NCI-H526 (cell line): ENCODE measurements at regions not wholly inside any gene's neighbourhood (a gene's known extent, or its start where the extent isn't known, plus 50 kb on each side); places are given as distances from the start of the nearest gene placed in this dataset.

Experiments
- DNase-seq, 2 experiments: peaks; one replicate each; lab custom pipeline; 2025; lab: John Stamatoyannopoulos, UW

DNA sequence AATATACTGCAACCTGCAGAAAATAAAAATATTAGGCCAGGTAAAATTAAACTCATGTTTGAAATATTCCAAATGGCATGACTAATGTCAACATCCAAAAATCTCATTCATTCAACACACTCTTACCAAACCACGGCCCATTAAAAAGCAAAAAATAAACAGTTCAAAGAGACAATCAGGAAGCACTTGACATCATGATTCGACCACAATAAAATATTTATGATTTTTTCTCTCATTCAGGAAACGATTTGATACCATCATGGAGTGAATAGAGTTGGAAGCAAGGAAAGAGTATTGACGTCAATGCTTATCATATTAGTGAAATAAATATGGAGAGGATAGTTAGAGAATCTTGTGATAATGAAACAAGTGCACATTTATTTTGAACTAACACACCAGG lies 354.1 kb downstream of the KCNJ2 start:
- no peak for DNase-seq

DNA sequence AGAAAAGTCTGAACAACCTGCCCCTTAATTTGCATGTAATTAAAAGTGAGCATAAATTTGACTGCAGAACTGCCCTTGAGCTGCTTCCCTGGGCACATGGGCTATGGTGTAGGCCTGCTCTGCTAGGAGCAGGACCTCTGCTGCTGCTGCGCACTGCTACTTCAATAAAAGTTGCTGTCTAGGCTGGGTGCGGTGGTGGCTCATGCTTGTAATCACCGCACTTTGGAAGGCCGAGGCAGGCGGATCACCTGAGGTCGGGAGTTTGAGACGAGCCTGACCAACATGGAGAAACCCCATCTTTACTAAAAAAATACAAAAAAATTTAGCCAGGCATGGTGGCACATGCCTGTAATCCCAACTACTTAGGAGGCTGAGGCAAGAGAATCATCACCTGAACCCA lies 355.7 kb downstream of the KCNJ2 start:
- DNase-seq = peak in 1 of 2 experiments; percentile 12

DNA sequence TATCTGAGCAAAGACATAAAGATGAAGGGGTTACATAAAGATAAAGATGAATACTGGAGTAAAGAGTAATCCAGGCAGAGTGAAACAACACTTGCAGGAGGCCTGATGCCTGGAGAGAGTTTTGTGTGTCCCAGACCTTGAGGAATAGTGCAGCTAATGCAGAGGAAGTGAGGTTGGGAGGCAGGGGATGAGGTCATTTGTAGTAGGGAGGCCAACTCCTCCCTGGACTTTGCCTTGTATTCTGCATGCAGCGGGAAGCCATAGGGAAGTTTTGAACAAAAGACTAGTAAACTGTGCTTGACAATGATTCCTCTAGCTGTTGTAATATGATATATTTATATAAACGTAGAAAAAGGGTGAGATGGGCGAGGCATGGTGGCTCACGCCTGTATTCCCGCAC lies 356.6 kb downstream of the KCNJ2 start:
- no peak for DNase-seq

DNA sequence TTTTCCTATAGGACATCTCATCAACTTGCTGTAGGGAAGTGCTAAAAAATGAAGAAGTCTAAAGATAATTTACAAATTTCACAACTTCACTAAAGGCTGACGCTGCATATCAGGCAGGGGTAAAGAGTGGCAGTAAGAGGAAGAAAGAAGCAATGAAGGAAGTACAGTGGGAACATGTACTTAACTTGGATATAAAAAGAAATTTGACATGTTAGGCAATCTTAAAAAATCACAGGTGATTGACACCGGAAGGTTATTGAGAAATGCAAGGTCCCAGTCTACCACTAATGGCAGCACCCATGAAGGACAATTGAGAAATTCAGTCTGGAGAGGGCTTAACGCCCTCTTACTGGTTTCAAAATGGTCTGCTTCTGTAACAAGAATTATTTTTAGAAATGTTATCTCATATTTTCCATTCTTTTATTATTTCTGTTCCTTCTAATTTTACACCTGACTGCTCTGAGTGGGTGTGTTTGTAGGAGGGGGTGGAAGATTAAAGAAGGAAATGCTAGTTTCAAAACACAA lies 358.1 kb downstream of the KCNJ2 start:
- DNase-seq = no peak

DNA sequence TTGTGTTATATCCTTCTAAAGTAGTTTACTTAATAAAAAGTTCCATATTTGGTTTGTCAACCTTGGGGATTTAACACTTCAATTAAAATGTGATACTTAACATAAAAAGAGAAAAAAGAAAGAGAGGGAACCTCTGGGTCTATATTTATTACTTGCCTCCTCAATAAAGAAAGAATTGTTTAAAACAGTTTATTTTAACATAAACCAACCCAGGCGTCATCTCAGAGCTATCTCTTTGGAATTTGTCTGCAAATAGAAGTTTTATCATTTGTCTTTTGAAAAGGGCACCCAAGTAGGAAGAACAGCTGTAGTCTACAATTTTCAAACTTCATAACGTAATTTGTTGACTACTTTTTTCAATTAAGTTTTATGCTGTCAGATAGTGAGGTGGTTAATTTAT lies 364.1 kb downstream of the KCNJ2 start:
- DNase-seq = no peak

DNA sequence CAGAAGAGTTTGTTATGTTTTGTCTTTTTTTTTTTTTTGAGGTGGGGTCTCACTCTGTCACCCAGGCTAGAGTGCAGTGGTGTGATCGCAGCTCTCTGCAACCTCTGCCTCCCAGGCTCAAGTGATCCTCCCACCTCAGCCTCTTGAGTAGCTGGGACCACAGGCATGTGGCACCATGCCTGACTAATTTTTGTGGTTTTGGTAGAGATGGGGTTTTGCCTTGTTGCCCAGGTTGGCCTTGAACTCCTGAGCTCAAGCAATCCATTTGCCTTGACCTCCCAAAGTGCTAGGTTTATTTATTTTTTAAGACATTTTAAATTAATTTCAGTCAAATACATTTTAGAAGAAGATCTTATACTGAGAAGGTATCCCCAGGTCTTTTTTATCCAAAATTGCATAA lies 366.7 kb downstream of the KCNJ2 start:
- DNase-seq = no peak

DNA sequence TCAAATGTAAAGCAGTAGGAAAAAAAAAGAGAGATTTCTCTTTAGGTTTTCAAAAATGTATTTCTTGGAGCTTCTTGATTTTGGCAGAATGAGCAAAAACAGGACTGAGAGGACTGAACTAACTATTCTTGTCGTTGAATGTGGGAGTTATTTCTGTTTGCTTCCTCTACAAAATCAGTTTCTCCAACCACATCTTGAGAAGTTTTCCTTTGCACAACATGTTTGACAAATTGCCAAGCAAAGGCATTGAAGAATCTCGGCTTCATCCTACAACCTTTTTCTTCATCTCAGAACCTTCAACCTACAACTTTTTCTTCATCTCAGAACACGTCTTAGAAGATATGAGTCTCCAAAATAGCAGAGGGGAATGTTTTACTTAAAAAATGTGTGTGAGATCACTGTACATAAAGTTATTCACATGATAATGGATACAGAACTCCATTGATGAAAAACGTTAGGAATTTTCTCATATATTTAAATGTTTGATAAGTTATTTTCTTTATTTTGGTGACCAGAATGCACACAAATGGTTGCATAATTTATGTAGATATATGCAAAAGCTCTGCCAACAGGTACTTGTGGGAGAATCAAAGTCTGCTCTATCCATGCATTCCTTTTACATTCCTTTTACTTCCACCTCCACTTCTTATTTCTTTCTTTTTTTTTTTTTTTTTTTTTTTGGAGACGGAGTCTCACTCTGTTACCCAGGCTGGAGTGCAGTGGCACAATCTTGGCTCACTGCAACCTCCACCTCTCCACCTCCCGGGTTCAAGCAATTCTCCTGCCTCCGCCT lies 370.0 kb downstream of the KCNJ2 start:
- DNase-seq = no peak

DNA sequence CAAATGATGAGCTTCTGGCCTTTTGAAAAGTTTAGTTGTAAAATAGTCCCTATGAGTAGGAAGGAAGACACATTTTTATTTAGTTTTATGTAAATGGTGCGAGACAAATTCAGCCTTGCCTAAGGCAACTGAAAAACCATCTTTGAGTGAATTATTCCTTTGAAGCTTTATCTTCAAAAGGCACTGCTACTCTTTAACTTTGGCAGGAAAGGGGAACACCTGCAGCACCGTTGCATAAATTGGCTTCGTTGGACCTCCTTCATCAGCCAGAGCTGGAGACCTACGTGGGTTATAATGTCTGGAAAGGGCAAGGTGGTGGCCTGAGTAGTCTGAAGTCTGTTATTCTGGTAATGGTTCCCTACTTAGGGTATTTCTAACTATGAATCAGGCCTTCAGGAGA lies 373.5 kb downstream of the KCNJ2 start:
- DNase-seq = no peak

DNA sequence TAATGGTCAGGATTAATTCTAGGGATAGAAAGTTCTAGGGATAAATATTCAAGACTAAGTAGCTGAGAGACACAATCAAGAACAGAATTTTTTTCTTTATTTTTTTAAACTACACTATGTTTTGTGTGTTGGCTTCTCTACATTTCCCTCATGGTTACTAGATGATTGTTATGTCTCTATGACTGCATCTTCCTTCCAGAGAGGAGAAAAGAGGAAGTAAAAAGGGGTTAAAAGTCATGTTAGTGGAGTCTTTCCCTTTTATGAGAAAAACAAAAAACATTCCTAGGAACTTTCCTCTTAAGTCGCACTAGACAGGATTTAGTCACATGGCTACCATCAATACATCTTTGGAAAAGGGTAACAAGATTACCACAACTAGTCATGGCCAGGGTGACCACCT lies 375.0 kb downstream of the KCNJ2 start:
- DNase-seq = no peak

DNA sequence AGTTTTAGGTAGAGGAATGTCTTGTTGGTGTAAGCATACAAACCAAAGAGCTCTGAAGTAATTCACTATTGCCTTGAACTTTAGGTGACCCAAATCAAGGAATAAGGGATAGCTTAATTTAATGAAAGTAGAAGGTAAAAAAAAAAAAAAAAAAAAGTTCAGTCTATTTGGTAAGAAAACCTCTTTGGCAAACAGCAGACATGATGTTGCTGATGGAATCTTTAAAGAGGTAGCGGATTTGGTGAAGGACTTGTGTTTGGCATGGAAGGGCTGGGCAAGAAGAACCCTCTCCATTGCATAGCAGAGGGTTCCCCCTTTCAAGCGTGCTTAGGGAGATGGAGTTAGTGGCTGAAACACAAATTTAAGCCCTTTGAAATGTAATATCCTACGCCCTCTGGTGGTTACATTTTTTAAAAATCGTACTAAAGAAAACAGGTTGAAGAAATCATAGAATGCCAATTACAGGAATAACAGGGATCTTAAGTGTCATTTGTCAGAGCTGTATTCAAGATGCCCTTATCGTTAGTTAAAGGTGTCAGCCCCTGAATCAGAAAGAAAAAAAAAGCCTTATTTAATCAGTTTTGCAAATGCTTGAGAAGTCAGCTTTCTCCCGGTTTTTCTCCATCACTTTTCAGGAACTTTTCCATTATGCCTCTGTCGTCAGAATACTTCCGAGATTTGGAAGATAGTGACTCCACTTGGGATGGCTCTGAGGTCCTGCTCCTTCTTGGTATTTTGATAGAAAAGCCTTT lies 383.1 kb downstream of the KCNJ2 start:
- peak in 1 of 2 experiments; percentile 70 for DNase-seq

DNA sequence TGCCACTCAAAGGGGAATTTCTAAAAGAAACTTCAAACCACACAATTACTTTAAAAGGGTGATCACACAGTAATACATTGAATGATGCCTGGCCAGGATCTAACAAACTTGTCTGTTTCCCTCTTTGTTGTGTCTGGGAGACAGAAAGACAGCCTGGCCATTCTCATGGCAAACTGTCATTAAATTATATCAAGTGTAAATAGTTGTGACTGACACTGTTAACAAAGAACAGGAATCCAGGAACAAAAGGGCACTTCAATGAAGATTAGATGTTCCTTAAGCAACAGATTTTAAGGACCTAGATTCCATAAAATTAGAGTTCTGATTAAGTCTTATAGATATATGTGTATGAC lies 383.6 kb downstream of the KCNJ2 start:
- DNase-seq = no peak

DNA sequence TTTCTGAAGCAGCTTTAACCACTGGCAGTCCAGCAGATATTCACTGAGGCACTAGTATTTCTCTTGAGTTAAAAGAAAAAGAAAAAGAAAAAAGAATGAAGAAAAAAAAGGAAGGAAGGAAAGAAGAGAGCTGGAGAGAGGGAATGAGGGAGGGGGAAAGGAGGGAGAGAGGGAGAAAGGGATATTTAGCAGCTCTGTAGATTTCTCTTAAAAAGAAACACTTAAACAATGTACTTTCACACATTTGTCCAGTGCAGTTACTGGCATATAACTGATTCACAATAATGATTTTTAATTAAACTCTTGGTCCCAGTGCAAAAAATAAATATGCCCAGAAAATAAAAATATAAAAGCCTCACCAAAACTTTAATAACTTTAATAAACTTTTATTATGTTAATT lies 386.4 kb downstream of the KCNJ2 start:
- no peak for DNase-seq

DNA sequence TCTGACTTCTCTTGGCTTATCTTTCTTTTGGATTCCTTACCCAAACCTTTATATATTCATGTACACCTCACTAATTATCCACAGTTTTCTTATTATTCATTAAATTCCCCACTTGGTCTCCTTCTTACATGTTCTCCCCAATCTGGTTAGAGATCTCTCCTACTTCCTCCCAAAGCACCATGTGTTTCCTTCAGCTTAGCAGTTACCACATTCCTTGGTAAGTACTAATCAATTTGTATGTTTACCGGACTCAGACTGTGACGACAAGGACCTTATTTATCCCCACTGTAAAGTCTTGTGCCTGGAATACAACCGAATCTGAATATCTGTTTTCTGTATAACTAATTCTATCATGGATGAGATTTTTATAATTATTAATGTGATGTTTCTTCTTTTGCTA lies 389.5 kb downstream of the KCNJ2 start:
- DNase-seq = no peak

DNA sequence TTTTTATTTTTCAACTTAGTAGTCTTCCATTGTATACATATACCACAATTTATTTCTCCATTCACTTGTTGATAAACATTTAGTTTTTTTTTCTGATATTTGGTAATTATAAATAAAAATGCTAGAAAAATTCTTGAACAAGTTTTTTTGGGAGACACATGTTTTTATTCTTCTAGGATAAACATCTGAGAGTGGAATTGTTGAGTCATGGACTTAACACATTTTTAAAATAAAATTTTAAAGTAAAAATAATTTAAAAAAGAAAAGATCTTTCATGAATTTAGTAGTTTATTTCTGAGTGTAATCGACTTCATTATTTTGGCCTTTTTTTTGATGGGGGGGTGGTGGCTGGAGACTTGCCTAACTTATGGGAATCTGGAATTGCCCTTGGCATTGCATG lies 391.1 kb downstream of the KCNJ2 start:
- no peak for DNase-seq

DNA sequence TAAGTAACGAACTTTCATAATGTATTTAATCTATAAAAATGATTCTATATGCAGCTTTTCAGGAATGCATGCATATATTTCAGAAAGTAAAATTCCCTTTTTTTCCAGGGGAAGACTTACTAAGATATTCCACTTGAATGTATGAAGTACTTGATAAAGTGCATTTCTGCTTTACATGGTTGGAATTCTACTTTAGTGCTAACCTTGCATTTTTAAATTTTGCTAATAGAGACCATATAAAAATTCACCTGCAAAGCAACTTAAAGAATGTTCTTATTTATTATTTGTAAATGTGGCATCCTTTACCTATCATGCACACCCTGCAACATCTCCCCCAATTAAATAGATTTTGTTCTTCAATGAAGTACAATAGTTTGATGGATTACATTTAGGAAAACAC lies 392.8 kb downstream of the KCNJ2 start:
- DNase-seq = no peak

DNA sequence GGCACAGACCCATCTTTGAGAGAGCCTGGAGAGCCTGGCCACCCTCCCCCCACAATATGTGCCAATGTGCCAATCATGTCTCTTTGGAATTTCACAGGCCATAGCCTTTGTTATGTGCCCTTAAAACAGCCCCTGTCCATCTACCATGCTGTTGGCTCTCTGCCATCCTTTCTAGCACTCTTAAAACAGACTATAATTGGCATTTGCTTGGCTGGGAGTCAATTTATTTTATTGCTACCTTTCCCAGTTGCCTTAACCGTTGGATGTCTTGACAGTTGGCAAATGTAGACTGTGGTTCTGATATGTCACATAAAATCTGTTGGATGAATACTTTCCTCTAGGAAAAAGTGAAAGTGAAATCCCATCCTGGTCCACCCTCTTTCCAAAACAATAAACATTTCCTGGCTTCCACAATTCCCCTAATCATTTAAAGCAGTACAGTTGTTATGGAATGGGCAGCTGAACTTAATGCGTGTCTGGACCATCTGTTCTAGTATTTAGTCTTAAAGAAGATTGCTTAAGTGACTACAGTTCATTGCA lies 394.0 kb downstream of the KCNJ2 start:
- DNase-seq = no peak

DNA sequence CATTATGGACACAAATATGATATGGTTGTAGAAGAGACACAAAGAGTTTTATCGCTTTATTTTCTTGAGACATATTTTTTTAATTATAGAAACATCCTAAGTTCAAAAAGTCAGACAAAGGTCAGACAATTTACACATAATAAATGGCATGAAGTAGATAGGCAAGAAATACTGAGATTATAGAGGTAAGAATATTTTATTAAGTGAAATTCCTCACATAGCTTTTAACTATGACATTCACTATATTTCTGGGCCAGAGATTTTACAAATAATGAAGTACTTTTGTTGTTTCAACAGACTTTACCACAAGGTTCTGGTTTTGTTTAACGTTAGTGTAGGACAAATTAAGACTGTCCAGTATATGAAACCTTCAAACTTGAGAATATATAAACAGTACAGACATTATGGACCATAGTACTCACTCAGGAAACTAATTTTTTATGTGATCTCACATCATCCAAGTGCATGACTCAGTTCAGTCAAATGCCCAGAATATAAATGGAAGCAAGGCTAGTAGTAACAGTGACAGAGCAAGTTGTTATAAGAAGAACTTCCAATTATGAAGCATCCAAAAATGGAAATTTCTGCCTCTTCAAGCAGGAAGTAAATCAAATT lies 394.8 kb downstream of the KCNJ2 start:
- DNase-seq = no peak

DNA sequence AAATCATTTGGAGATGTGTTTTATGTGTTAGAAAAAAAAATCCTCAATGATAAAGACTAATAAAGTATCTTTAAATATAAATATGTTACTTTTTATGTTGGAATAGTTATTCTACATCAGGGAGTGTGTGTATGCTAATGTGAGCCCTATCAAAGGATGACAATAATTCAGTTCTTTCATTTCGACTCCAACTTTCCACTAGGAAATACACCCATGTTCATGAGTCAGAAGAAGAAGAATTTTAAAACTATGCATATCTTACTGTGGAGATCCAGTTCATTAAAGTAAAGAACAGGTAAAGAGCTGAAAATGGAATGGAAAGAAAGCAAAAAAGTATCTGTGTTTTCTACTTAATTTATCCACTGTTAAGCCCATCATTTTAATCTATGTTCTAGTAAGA lies 399.8 kb downstream of the KCNJ2 start:
- DNase-seq = no peak

DNA sequence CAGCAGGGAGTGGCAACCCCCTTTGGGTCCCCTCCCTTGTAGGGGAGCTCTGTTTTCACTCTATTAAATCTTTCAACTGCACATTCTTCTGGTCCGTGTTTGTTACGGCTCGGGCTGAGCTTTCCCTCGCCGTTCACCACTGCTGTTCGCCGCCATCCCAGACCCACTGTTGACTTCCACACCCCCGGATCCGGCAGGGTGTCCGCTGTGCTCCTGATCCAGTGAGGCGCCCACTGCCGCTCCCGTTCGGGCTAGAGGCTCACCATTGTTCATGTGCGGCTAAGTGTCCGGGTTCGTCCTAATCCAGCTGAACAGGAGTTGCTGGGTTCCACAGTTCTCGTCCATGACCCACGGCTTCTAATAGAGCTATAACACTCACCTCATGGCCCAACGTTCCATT lies 408.1 kb downstream of the KCNJ2 start:
- no peak for DNase-seq

DNA sequence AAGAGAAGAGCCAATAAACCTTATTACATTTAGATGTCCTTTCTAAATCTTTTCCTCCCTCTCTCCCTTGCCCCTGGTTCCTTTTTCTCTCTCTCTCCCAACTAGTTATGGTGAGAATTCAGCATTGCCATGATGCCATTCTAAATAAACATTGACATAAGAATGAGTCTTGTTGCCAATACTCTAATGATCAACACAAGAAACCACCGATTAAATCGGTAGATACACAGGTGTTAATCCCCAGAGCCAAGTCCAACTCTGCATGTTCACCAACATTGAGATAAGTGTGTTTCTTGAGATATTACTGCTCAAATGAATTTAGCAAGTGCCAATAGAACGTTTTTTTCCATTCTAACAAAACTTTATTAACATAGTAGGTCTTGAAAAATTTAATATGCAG lies 412.1 kb downstream of the KCNJ2 start:
- no peak for DNase-seq

DNA sequence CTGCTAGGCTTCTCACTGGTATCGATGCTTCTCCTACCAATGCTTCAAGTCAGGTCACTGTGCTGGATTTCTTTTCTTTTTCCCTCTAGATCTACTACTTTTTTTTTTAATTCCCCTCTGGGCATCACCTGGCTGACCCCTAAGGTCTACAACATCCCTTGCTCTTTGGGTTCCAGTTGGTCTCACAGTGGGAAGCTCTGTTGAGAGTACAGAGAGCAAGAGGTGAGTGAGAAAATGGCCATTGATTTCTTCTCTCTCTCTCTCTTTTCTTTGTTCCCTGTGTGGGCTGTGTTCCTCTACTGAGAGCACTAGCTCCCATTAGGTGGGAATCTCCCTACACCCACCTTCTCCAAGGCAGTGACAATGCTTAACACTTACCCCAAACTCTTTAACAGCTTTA lies 413.4 kb downstream of the KCNJ2 start:
- no peak for DNase-seq

DNA sequence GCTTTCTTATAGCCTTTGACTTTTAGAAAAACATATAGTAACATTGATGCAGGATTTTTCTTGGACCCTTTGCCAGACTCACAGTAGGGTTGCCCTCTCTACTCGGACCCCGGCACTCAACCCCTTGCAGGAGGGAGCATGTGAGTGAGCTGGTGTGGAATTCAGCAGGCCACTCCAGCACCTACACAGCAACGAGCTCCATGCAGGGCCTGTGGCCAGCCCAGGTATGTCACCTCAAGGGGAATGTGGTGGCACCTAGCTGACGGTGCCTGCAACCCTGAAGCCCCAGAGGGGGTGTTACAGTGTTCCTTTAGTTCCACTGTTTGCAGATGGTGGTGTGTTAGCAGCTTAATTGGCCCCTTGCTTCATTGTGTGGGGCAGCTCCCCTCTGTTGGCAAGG lies 414.9 kb downstream of the KCNJ2 start:
- DNase-seq = no peak

DNA sequence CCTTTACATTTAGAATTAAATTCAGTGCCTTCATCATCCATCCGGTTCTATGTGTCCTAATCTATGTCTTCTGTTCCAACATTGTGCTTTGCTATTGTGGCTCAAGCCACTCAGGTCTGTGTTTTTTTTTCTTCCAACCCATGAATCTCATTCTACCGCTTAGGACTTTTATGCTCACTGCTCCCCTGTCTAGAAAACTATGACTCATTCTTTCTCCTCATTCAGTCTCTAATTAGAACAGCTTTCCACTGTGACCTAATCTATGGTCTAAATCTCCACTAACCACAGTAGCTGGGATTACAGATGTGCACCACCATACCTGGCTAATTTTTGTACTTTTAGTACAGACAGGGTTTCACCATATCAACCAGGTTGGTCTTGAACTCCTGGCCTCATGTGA lies 418.7 kb downstream of the KCNJ2 start:
- DNase-seq = no peak
